Activated CD4-positive, alpha-beta T cell treated with anti-CD3 and anti-CD28 coated beads for 36 hours (primary cell): ENCODE measurements at regions not wholly inside any gene's neighbourhood (a gene's known extent, or its start where the extent isn't known, plus 50 kb on each side); places are given as distances from the start of the nearest gene placed in this dataset.

Experiments used
- ATAC-seq: fragments of 200-7000 bp; cut with Tn5 transposase; one replicate; pipeline ENCODE4 v1.10.0; 2021; ENCODE audit warnings: mild to moderate bottlenecking, moderate library complexity
- CTCF ChIA-PET: fragments of 350-600 bp; sonication (Branson Sonifier 250); formaldehyde crosslinking; loops from one replicate; lab custom pipeline; 2021; ENCODE audit warnings: antibody characterized with exemption; lab: Charles Lee
- POLR2A ChIA-PET: fragments of 350-600 bp; sonication (Branson Sonifier 250); formaldehyde crosslinking; loops from one replicate; lab custom pipeline; 2021; ENCODE audit warnings: antibody characterized with exemption, inconsistent platforms; lab: Charles Lee
- DNase-seq: peaks from one replicate; pipeline ENCODE4 v3.0.0-alpha.2; 2020
- H3K27ac Mint-ChIP-seq: one replicate; pipeline ENCODE4 v1.8.0; 2021; ENCODE audit warnings: mixed read lengths
- H3K27me3 Mint-ChIP-seq: one replicate; pipeline ENCODE4 v1.8.0; 2021; ENCODE audit warnings: mixed read lengths
- H3K36me3 Mint-ChIP-seq: one replicate; pipeline ENCODE4 v1.8.0; 2021; ENCODE audit warnings: low read depth, mixed read lengths
- H3K4me1 Mint-ChIP-seq: one replicate; pipeline ENCODE4 v1.8.0; 2021; ENCODE audit warnings: mixed read lengths
- H3K4me3 Mint-ChIP-seq: one replicate; pipeline ENCODE4 v1.8.0; 2021; ENCODE audit warnings: mild to moderate bottlenecking, moderate library complexity, mixed read lengths
- H3K9me3 Mint-ChIP-seq: one replicate; pipeline ENCODE4 v1.8.0; 2021; ENCODE audit warnings: low read depth, mixed read lengths
- intact Hi-C, 2 experiments: fragments of 100-400 bp; cut with DNase I in 1 of 2; cut with micrococcal nuclease in 1 of 2; formaldehyde crosslinking; loops; one replicate each; pipeline versions ENCODE4 v1.14.2 to v1.15.1; 2022 to 2024; cut with DNase I, micrococcal nuclease

DNA sequence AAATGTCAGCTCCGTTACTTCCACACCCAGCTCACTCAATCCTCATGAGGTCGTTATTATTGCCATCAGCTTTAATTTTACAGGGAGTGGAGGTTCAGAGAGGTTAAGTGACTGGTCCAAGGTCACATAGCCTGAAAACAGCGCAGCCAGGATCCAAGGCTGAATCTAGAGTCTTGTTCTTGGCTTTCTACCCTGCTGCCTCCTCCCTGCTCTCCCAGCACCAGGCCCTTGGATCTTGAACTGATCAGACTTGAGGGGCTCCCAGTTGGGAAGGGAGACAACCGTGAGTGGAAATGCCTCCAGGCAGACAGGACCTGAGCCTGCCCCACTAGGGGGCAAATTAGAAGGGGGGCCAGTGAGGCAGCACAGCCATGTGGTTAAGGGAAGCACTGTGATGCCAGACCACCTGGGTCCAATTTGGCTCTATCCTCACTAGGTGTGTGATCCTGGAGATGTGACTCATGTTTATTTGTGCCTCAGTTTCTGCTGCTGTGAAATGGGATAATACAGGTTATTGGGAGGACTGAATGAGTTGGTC, 135.6 kb upstream of the PTPN1 start:
- POLR2A ChIA-PET, result no interaction called here
- H3K4me3 Mint-ChIP-seq, result no peak overlapping the region
- intact Hi-C loops, result no loop called here
- DNase-seq (no peak), ATAC-seq (no peak)
- H3K4me1 Mint-ChIP-seq, result no peaks in the 10 kb centered on the region
- CTCF ChIA-PET, result interaction anchor here (1.5 kb wide), 1 partner anchor 159 kb away, joined by 3 read pairs; no protein-coding TSS in a partner anchor
- H3K36me3 Mint-ChIP-seq, result no peaks in the 10 kb centered on the region
- no peak overlapping the region for H3K27ac Mint-ChIP-seq
- H3K27me3 Mint-ChIP-seq, result peaks cover 2% of the 10 kb centered on the region
- H3K9me3 Mint-ChIP-seq, result no peaks in the 10 kb centered on the region

DNA sequence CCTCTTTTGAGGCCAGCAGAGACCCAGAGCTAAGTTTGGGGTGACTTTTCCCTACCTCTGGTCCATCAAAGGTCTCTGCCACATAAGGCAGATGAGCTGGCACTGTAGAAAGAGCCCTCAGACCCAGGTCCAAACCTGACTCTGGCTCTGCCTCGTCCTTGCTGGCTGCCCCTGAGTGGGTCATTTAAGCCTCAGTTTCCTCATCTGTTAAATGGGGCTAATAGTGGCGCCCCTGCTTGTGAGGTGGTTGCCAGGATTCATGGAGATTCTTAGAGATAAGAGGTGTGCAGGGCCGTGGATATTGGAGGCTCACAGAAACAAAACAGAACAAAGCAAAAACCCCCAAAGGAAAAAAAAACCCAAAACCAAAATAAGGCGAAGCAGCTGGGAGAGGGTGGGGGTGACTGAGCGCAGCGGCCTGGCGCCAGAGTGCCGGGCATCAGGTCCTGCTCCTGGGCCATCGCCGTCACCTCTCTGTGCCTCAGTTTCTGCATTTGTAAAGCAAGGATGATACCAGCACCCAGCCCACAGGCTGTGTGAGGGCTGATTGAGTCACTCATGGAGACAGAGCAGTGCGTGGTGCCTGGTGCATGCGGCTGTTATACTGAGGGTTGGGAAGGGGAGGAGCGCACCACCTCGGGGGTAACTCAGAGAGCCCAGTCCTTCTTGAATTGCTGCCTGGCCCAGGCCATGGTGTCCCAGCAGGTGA, 133.8 kb upstream of the PTPN1 start:
- POLR2A ChIA-PET, result no interaction called here
- H3K9me3 Mint-ChIP-seq, result no peaks in the 10 kb centered on the region
- ATAC-seq, result peak; percentile 19
- H3K4me1 Mint-ChIP-seq, result peaks cover 6% of the 10 kb centered on the region
- H3K27me3 Mint-ChIP-seq, result peaks cover 2% of the 10 kb centered on the region
- CTCF ChIA-PET, result no interaction called here
- no peaks in the 10 kb centered on the region for H3K36me3 Mint-ChIP-seq
- no peak for DNase-seq
- H3K27ac Mint-ChIP-seq, result no peak overlapping the region
- intact Hi-C loops, result no loop called here
- no peak overlapping the region for H3K4me3 Mint-ChIP-seq

DNA sequence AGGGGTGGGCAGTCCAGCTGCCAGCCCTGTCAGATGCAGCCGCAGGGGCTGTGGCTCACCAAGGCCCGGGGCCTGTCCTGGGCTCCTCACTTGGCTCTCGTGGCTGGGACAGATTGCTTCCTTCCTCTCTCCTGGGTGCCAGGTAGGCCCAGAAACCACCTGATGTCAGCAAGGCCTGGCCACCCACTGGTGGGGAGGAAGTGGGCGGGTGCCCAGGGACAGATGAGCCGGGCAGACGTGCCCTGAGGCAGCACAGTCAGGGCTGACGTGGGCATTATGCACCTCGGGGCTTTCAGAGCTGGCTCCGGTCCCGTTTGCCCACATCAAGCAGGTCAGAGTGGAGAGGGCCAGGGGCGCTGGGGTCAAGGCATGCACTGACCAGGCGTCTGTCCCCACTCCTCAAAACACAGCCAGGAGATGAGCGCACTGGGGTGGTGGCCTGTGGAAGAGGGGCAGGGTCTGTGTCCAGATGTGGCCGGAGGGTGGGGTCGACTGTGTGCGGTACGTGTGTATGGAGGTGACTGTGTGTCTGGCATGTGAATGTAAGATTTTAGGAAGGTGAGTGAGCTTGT, 133.2 kb upstream of the PTPN1 start:
- DNase-seq (peak; percentile 14), ATAC-seq (peak; percentile 57)
- Mint-ChIP-seq H3K9me3 (no peaks in the 10 kb centered on the region), H3K27me3 (peaks cover 2% of the 10 kb centered on the region), H3K4me3 (peak overlapping the region; percentile 1), H3K4me1 (peaks cover 12% of the 10 kb centered on the region), H3K36me3 (no peaks in the 10 kb centered on the region), H3K27ac (no peak overlapping the region)
- ChIA-PET POLR2A (no interaction called here), CTCF (interaction anchor here (0.6 kb wide), 1 partner anchor 24 kb away, joined by 3 read pairs; no protein-coding TSS in a partner anchor)
- intact Hi-C loops, result no loop called here

DNA sequence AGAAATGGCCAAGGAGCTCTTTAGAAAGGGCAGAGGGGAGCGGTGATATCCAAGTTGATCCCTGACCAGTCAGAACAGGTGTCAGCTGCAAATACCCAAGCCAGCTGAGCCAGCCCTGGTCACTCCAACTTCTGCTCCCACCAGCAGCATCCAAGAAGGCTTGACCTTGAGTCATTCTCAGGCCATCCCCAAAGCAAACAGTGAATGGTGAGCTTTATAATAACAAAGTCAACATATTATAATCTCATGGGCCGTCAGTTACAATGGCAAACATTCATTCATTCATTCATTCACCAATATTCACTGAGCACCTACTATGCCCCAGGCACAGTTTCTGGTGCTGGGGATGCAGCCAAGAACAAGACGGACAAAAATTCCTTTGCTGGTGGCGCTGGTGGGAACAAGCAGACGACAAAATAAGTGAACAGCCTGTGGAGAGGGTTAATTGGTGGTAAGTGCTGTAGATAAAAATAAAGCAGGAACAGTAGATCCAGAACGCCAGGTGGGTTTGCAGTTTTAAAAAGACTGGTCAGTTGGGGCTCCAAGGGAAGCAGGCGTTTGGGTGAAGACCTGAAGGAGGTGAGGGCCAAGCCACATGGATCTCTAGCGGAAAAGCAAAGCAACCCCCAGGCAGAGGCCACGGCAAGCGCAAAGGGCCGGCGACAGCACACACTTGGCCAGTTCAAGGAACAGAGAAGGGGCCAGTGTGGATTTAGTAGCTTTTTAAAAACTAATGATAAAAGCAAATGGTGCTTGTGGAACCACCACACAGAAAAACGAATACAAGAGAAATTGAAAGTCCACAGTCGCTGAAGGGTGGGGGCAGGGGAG, 131.8 kb upstream of the PTPN1 start:
- no peak for DNase-seq
- intact Hi-C loops, result no loop called here
- Mint-ChIP-seq H3K4me3 (no peak overlapping the region), H3K9me3 (no peaks in the 10 kb centered on the region), H3K27me3 (peaks cover 2% of the 10 kb centered on the region), H3K4me1 (peaks cover 23% of the 10 kb centered on the region), H3K36me3 (no peaks in the 10 kb centered on the region), H3K27ac (no peak overlapping the region)
- ATAC-seq, result no peak
- ChIA-PET POLR2A (no interaction called here), CTCF (interaction anchor here (1.2 kb wide), 1 partner anchor 201 kb away, joined by 3 read pairs; no protein-coding TSS in a partner anchor)

DNA sequence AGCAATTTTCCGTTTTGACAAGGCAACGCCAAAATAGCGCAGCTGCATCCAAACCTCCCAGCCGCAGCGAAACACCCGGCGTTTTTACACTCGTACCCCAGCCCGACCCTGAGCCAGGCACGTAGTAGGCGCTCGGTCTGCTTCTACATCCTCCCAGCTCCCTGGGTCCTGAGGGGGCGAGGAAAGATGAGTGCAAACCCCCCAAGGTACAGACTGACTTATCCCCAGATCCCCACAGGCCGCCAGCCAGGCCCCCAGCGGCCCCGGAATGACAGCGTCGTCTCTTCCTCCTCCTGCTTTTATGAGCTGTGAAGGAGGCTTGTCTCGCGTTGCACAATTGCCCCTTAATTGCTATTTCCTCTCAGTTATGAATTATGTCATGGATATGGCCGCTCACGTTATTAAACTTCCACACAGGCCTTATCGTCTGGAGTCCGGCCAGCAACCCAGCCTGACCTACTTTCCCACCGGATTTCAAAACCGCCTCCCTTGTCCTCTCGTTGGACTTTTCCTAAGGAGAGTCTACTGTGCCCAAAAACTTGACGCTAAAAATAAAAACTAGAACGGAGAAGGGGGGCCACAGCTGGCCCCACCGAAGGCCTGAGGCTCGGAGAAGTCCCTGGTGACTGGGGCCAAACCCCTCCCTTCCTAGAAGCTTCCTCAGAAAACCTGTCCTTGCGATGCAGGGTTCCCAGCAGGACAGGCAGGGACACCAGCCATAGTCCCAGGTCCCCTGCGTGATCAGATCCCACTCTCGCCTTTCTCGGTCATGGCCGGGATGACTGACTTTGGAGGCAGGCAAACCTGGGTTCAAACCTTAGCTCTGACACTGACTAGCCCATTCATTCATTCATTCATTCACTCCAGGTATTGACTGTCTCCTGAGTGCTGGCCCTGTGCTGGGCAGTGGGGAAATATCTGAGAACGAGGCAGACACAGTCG, 130.9 kb upstream of the PTPN1 start:
- H3K27ac Mint-ChIP-seq, result no peak overlapping the region
- ChIA-PET CTCF (interaction anchor here (1.2 kb wide), 1 partner anchor 200 kb away, joined by 3 read pairs; no protein-coding TSS in a partner anchor), POLR2A (no interaction called here)
- H3K9me3 Mint-ChIP-seq, result no peaks in the 10 kb centered on the region
- intact Hi-C loops, result no loop called here
- no peak for DNase-seq
- no peaks in the 10 kb centered on the region for H3K36me3 Mint-ChIP-seq
- H3K4me1 Mint-ChIP-seq, result peaks cover 26% of the 10 kb centered on the region
- H3K27me3 Mint-ChIP-seq, result no peaks in the 10 kb centered on the region
- no peak overlapping the region for H3K4me3 Mint-ChIP-seq
- ATAC-seq, result no peak

DNA sequence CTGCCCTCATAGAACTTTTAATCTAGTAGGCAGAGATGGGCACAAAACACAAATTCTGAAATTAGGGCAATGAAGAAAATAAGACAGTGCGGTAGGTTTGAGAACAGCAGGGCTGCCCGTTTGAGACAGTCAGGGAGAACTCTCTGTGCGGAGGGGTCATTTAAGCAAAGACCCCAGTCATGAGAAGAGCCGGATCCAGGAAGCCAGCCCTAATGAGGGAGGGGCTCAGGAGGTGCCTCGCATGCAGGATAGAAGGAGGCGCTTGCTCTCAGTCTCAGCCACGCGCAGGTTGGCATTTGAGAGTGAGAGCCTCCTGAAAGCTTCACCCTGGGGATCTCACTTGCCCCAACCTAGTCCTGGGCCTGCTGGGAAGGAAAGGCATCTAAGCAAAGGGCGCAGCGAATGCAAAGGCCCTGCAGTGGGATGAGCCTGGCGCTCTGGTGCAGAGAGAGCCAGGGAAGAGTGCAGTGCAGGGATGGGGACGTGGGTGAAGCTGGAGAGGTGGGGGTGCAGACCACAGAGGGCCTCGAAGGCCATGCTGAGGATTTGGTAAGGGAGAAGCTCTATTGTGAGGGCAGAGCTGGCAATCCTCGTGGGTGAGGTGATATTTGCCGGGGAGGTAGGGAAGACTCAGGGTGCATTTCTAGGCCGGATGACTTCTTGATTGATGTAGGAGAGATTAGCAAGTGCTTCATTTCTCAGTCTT, 130.0 kb upstream of the PTPN1 start:
- no peak for ATAC-seq
- H3K27ac Mint-ChIP-seq, result peak overlapping the region; percentile 22
- intact Hi-C loops, result no loop called here

DNA sequence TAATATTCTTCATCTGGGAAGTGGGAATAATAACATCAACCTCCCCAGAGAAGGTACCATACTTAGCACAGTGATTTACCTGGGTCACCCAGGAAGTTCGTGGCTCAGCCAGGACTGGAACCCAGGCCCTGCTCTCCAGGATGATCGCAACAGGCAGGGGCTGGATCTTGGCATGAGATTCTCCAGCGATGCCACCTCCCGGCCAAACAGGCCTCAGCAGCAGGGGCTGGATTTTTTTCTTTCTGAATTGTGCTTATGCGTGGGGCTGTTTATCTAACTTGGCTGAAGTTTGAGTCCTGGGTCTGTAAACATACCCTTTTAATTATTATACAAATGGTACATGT, 129.5 kb upstream of the PTPN1 start:
- CTCF ChIA-PET, result interaction anchor here (0.5 to 0.6 kb wide), 2 partner anchors 64 to 193 kb away, joined by 3 to 4 read pairs; no protein-coding TSS in a partner anchor
- POLR2A ChIA-PET, result no interaction called here
- intact Hi-C loops, result no loop called here
- ATAC-seq (no peak), DNase-seq (no peak)
- Mint-ChIP-seq H3K9me3 (no peaks in the 10 kb centered on the region), H3K27ac (no peak overlapping the region), H3K27me3 (no peaks in the 10 kb centered on the region), H3K4me1 (peaks cover 36% of the 10 kb centered on the region), H3K4me3 (no peak overlapping the region), H3K36me3 (no peaks in the 10 kb centered on the region)

More for the DNA sequence above, 130.0 kb upstream of the PTPN1 start:
- ChIA-PET POLR2A (no interaction called here), CTCF (interaction anchor here (0.5 kb wide), 1 partner anchor 193 kb away, joined by 4 read pairs; no protein-coding TSS in a partner anchor)
- Mint-ChIP-seq H3K4me3 (no peak overlapping the region), H3K4me1 (peaks cover 32% of the 10 kb centered on the region), H3K9me3 (no peaks in the 10 kb centered on the region), H3K27me3 (no peaks in the 10 kb centered on the region), H3K36me3 (no peaks in the 10 kb centered on the region)
- DNase-seq, result no peak

DNA sequence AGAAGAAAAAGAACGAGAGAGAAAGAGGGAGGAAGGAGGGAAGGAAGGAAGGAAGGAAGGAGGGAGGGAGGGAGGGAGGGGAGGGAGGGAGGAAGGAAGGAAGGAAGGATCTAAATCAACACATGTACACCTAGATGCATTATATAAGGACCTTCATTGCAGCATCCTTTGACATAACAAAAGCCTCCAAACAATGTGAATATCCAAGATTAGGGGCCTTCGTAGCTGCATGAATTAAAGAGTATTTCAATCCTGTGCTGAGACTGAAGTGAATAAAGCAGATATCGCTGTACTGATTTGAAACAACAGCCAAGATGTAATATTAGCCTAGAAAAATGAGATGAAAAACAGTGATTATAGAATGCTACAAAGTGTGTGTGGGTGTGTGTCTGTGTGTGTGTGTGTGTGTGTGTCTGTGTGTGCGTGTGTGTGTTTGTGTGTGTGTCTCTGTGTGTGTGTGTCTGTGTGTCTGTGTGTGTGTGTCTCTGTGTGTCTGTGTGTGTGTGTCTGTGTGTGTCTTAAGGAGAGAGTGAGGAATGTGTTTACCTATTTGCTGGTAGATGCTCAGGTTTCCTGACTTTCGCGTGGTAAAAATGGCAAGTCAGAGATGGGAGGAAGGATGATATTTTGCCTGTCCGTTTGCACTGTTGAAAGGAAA, 129.0 kb upstream of the PTPN1 start:
- POLR2A ChIA-PET, result no interaction called here
- no peaks in the 10 kb centered on the region for H3K36me3 Mint-ChIP-seq
- DNase-seq (no peak), ATAC-seq (no peak)
- no peaks in the 10 kb centered on the region for H3K9me3 Mint-ChIP-seq
- H3K27me3 Mint-ChIP-seq, result no peaks in the 10 kb centered on the region
- peak overlapping the region; percentile 49 for H3K27ac Mint-ChIP-seq
- H3K4me1 Mint-ChIP-seq, result peaks cover 41% of the 10 kb centered on the region
- CTCF ChIA-PET, result interaction anchor here (0.5 to 1.2 kb wide), 3 partner anchors 63 to 278 kb away, joined by 3 to 4 read pairs (median 3); no protein-coding TSS in a partner anchor
- H3K4me3 Mint-ChIP-seq, result no peak overlapping the region
- intact Hi-C loops, result no loop called here

DNA sequence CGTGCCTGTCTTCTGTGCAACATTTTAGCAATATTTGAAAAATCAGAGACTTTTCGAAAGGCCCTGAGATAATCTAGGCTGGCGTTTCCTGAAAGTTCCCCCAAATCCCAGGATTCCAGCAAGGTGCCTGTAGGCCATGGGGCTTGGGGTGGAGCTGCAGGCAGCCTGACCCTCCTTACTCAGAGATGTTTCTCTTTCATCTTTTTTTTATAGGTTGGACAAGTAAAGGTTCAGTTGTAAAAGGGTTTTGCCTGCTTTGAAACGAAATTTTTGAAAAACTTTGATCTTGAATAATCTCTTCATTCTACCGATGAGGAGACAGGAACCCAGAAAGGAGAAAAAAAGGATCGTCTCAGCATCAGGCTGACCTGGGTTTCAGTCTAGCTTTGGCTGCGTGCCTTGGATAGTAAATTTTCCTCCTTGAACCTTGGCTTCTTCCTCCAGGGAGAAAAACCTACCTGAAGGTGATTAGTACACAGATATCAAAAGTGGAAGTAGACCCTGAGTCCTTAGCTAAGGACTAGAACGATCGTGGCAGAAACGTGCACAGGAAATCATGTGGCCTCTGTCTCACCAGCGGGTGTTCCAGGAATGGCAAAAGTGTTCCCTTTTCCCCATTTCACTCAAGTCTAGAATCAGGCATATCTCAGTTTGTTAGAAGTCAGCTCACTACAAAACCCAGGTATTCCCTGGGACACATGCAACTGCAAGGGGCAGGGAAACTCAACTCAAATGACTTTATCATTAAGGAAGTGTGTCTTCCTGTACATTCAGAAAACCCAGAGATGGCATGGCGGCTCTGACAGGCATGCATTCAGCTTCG, 128.2 kb upstream of the PTPN1 start:
- peak overlapping the region; percentile 86 for H3K27ac Mint-ChIP-seq
- no peaks in the 10 kb centered on the region for H3K9me3 Mint-ChIP-seq
- DNase-seq (peak; percentile 53), ATAC-seq (peak; percentile 52)
- H3K4me1 Mint-ChIP-seq, result peaks cover 46% of the 10 kb centered on the region
- H3K27me3 Mint-ChIP-seq, result no peaks in the 10 kb centered on the region
- H3K4me3 Mint-ChIP-seq, result peak overlapping the region; percentile 35
- ChIA-PET CTCF (interaction anchor here (0.5 to 1.2 kb wide), 4 partner anchors 140 to 277 kb away, joined by 3 to 4 read pairs (median 3); no protein-coding TSS in a partner anchor), POLR2A (interaction anchor here (0.6 kb wide), 1 partner anchor 132 kb away, joined by 3 read pairs; no protein-coding TSS in a partner anchor)
- intact Hi-C loops, result loop anchor here in 1 of 2 experiments (2.0 kb wide), 1 partner anchor 191 kb away; the partner anchor contains the start of gene CEBPB
- no peaks in the 10 kb centered on the region for H3K36me3 Mint-ChIP-seq
